Activated effector memory CD4-positive, alpha-beta T cell treated with anti-CD3 and anti-CD28 coated beads, Interleukin-2, amount 50 U/mL, for 16 hours (primary cell): ENCODE measurements at regions not wholly inside any gene's neighbourhood (a gene's known extent, or its start where the extent isn't known, plus 50 kb on each side); places are given as distances from the start of the nearest gene placed in this dataset.
A peak's percentile ranks its signal among the peaks of the same experiment; 100 is the strongest.

Experiments used
- DNase-seq: peaks from one replicate; pipeline ENCODE4 v3.0.0-alpha.2; 2020

DNA sequence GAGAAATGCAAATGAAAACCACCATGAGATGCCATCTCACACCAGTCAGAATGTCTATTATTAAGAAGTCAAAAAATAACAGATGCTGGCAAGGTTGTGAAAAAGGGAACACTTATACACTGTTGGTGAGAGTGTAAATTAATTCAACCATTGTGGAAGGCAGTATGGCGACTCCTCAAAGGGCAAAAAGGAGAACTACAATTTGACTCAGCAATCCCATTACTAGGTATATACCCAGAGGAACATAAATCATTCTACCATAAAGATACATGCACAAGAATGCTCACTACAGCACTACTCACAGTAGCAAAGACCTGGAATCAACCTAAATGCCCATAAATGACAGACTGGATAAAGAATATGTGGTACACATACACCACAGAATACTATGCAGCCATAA is 161.1 kb upstream of the PDGFD start:
- DNase-seq = no peak

DNA sequence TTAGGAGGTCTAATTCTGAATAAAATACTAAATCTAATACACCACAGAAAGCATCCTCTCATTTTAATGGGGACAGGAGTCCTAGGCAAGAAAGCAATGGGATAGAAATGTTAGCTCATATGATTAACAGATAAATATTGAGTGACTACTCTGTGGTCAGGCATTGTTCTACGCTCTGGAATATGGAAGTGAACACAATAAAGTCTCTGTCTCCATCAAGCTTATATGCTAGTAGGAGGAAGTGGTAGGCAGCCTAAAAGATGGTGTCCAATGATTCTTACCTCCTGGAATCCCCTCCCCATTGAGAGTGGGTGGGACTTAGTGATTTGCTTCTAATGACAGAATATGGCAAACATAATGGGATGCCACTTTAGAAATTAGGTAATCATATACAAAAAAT is 160.3 kb upstream of the PDGFD start:
- DNase-seq = no peak

DNA sequence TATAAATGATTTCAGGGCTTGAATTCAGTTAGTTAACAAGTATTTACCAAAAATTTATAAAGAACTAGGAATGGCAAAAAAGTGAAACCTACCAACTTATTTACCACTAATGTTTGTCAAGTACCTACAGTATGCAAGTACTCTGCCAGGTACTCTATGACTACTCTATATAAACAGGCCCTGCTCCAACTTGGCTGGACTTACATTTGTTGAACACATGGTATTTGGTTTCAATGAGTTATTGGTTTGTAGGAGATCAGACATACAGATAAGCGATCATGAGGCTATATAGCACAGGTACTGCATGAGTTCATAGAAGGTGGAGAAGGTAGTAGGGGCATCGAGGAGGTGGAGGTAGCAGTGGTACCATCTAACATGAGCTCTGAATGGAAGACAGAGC is 159.9 kb upstream of the PDGFD start:
- DNase-seq = no peak

DNA sequence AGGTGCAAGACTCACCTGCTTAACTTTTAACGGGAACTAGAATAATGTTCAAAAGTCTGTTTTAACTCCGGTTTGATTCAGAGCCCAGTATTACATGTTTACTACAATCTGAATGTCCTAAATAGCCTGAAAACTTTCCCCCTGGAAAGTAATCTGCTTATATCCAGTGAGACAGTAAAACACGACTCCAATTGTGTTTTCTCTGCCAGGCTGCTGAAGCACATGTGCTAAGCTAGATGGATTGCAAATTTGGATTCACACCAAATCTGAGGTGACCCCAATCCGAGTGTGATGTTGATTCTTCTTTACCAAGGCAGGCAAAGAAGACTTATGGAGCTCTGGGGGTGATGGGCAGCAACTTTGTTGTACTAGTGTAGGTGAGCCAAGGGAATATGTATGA is 158.7 kb upstream of the PDGFD start:
- DNase-seq = no peak

DNA sequence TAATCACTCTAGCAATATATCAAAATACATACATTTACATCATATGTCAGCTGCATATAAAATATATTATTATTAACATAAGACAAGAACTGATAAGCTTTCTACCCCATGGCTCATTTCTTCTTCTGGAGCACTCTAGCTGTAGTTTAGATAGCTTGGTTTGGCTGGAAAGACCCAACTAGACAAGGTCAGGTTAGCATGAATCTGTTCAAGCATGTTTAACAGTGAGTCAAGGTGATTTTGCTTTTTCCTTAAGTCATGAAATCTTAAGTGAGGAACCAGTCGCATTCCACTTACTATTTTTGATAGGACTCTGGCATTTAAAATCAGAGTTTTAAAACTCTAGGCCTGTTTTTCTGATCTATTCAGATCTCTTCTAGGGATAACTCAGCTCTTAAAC is 157.0 kb upstream of the PDGFD start:
- no peak for DNase-seq

DNA sequence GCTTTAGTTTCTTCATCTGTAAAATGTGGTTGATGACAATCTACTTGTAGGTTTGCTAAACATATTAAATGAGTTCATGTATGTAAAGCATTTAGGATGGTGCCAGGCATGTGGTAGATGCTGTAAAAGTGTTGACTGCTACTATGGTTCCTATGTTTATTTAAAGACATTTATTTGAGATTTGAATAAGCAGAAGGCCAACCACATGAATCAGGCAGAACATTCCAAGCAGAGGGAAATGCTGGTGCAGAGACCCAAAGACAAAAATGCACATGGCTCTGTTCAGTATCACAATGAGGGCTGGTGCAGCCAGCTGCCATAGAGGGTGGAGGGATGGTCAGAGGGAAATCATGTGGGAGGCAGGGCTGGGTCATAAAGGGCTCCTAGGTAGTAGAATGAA is 156.2 kb upstream of the PDGFD start:
- DNase-seq = no peak

DNA sequence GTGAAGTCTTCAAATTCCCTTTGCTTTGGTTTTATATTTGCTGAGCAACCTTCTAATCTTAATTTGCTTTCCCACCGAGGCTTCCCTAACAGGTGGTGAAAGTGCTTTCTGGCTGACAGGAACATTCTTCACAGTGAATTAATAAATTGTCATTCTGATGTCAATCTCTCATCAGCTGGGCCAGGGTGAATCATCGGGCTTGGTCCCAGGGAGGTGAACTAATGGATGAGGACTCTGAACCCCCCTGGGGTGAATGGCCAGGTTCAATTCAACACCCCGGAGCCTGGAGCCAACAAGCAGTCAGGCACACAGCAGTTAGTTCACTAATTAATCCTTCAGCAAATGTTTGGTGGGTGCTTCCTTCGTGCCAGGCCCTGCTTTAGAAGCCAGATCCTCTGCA is 155.4 kb upstream of the PDGFD start:
- DNase-seq = no peak

DNA sequence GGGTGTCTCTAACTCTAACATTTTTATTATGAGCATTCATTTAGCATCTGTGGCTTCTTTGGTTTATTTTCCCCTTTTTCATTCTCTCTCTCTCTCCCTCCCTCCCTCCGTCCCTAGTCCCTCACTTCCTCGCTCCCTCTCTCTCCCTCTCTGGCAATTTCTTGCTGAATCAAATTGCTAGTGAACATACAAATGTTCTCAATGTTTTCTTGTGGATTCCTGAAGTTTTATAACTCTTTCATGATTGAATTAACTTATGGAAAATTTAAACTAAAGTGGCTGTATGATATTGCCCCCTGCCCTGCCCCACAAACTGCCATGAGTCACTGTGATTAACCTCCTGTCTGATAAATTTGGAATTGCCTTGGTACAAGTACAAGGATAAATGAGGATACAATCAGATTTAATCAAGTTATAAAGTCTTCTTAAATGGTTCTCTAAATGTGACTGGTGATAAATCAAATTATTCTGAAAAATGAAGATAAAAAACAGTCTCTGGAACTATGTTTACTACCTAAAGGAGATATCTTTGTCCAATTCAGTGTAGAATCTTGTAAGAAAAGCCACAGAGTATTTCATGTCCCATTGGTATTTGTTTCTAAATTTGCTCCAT is 143.0 kb upstream of the PDGFD start:
- DNase-seq = no peak

DNA sequence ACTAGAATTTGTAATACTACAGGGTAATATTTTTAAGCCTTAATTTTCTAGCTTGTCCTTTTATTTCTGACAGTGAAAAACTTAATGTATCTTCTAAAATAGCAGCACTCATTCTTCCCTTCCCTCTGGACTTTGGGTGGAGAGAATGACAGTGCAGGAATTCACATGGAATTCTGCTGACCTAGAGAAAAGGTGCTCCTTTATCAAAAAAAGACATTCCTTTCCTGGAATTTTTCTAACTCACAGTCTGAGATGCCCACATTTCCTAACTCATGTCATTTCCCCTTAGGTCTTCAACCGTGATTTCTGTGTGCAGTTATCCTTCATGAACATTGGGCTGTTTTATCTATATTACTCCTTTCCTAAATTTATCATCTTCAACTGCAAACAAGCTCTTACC is 137.8 kb upstream of the PDGFD start:
- no peak for DNase-seq

DNA sequence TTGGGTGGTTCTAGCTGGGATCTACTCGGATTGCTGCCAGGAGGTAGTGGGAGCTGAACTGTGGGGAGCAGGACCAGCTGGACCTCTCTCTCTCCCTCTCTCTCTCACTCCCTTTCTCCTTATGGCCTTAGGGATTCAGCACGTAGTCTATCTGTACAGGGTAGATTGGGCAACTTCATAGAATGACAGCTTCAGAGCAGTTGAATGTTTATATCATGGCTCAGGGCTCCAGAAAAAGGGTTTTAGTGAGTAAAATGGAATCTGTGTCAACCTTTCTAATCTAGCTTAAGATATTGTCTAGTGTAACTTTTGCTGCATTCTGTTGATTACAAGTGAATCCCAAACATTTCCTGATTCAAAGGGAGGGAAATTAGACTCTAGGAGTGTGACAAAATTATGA is 127.7 kb upstream of the PDGFD start:
- no peak for DNase-seq

DNA sequence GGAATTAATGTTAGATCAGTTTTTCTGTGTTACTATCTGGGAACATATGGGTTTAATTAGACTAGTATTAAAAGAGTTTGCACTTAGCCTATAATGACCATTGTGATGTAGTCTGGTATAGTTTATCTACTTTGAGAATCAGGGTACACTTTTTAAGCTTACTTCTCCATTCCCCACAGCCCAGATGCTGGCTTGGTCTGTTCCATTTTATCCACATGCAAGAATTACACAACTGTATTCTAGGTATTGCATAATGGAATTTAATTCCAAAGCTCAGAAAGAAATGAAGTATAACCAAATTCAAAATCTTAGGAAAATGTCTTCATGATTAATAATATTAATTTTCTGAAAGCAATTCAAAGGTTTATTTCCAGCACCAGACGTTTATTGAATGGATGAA is 122.2 kb upstream of the PDGFD start:
- DNase-seq = no peak

DNA sequence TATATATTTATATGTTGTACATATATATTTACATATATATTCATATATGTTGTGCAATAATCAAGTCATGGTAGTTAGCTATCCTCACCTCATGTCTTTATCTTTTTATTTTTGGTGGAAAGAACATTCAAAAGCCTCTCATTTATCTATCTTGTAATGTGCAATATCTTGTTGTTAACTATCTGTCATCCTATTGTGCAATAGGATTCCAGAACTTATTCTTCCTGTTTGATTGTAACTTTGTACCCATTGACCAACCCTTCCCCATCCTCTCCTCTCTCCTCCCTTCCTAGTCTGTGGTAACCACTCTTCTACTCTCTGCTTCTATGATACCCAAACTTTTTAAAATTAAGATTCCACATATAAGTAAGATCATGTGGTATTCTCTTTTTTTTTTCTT is 115.6 kb upstream of the PDGFD start:
- DNase-seq = no peak

DNA sequence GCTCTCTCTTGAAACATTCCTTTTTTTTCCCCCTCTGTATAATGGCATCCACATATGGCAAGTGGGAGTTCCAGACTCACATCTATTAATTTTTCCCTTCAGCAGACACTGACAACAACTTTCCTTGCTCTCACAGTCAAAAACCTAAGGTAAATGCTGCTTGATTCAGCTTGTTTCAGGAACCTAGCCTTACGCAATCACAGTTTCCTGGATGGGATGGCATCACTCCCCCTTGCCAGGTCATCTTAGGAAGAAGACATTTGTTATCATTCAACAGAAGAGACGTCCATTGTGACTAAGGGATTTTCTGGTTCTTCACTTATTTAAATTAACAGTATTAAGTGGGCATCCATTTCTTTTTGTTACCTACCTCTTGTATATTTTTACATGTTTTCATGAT is 112.0 kb upstream of the PDGFD start:
- DNase-seq = no peak

DNA sequence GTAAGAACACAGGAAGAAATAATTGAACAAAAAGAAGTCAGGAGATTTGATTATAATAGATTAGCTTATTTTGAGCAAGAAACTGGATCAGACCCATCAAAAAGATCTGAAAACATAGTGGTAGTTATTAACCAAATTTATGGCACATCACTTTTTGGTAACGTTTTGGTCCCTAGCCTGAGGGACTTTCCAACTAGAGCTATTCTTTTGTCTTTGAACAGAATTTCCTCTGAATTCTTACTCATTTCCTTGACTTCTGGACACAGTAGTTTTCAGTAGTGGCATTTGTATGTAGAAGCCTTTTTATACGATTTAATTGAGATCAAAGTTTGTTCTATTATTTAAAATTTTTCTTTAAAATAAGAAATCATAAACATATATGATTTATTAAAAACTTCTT is 96.5 kb upstream of the PDGFD start:
- DNase-seq = no peak

DNA sequence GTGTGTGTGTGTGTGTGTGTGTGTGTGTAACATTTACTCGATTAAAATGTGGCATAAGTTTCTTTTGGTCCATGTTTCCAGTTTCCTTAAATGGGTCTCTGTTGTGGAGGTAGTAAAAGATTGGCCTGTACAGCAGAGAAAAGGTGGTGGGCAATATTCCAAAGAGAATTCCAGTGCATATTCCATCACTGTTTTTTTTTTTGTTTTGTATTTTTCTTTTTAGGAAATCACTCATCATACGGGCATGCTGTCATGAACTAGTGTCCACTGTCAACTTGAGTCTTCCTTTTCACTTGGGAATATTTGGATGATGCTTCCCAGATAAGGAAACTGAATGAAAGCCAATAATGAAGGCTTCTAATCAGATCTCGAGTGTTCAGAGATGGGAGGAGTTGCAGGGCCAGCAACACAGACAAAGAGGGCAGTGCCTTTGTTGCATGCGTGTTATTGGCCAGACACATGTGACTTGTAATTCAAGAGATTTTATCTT is 95.2 kb upstream of the PDGFD start:
- no peak for DNase-seq

DNA sequence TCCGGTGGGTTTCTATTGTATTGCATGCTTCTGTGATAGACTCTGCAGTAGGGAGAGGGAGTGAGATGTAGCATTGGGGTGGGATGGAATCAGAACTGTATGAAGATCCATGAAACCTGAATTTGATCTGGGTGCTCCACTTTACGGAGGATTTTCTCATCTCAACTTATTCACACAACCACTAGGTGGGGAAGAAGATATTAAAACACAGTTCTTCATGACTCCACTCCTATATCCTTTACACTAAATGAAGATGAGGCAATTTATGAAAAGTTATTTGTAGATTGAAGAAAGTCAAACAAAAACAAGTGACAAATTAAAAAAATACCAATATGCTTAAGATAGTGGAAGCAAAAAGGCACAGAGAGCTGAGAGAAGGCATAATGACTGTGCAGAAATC is 92.6 kb upstream of the PDGFD start:
- no peak for DNase-seq

DNA sequence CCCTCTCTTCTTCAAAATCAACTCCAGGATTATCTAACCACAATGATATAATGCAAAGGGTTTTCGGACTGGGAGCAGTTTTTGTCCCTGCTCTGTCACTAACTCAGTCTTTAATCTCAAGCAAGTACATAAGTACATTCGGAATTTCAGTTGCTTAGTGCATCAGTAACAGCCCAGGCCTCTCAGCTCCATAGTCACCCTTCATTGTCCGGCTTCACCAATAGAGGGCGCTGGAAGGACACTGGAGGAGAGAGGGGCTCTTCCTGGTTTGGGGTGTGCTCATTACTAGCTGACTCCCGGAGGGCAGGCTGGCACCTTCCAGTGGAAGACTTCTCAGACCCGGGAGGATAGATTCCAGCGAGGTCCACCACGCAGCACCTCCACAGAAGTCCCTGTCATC is 90.4 kb upstream of the PDGFD start:
- DNase-seq = peak; percentile 62

DNA sequence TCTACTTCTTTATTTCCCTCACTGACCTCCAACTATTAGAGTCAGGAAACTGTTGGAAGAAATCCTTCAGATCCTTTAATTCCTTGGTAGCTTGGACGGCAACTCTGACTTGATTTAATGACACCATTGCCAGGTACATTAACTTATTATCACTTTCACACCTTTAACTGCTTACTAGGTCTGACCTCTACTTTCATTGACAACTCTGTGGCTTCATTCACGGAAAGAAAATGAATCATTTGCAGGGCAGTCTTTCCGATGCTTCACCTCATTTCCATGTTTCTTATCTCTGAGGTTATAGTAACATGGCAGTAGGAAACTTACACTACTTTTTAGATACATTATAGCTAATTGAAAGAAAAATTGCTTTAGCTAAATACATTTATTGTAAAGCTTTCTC is 82.6 kb upstream of the PDGFD start:
- no peak for DNase-seq

DNA sequence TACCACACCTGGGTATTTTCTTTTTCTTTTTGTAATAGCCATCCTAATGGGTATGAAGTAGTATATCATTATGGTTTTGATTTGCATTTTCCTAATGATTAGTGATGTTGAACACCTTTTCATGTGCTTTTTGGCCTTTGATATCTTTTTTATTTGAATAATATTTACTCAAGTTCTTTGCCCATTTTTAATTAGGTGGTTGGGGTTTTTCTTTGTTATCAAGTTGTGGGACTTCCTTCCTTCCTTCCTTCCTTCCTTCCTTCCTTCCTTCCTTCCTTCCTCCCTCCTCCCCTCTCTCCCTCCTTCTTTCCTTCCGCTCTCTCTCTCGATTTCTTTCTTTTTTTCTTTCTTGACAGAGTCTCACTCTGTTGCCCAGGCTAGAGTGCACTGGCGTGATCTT is 75.0 kb upstream of the PDGFD start:
- DNase-seq = no peak

DNA sequence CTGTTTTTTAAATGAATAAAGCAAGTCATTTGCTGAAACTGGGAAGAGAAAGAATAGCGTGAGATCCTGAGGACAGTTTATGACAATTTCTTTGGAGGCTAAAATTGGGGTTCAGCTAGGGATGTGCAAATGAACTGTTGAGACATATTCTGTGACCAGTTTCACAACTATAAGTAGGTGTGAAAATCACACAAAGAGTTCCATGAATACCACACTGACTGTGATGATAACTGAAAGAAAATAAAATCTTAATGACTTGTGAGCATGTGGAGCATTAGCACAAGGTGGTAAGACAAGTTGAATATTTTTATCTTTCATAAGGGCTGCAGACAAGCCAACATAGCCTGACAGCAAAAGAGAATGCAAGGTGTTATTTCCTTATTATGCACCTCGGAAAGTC is 61.1 kb upstream of the PDGFD start:
- no peak for DNase-seq

DNA sequence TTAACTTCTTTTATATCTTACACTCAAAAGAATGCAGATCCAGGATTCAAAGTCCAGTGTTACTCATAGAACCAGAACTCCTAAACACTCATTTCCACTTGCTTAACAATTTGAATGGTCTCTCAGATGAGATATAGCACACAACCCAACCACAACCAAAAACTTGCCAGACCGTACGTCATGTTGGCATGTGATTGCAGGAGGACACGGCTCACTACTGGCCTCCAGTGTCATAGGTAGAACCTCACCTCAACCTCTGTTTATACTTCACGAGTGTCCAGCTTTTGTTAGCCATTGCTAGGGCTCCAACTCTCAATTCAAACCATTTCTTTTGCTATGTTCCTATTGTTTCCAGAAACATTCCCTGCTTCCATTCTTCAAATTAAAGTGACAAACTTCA is 58.5 kb upstream of the PDGFD start:
- no peak for DNase-seq

DNA sequence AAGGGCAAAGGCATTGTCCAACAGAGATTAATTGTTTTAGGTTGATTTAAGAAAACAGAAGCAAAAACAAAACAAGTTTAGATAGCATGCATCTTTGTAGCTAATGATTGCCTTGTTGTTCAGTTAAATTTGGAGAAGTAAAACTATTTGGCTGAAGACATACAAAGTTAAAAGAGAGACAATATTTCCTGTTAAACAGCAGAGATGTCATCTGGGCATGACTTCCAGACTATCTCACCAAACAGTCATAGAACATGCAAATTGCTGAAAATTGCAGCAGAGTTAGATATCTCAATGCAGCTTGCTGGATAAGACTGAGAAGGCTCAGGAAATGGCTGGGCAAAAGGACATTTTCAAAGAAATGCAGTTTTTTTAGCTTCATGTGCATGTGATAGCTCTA is 57.5 kb upstream of the PDGFD start:
- no peak for DNase-seq

DNA sequence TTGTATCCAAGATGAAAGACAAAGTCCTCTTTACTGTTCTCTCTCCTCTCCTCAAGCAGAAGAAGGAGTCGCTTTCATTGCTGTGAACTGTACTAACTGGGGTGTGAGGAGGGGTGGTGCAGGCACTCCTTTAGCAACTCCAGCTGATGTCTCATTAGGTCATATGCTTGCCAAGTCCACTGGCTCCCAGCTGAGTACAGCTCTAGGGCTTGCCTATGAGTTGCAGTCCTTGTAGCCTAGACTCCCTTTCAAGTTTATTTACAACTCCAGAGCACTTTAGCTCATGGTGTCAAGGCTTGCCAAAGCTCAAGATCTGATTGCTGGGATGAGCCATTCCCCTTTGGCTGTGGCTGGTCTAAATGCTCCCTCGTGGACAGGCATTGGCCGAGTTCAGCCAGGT is 55.1 kb upstream of the PDGFD start:
- DNase-seq = no peak

DNA sequence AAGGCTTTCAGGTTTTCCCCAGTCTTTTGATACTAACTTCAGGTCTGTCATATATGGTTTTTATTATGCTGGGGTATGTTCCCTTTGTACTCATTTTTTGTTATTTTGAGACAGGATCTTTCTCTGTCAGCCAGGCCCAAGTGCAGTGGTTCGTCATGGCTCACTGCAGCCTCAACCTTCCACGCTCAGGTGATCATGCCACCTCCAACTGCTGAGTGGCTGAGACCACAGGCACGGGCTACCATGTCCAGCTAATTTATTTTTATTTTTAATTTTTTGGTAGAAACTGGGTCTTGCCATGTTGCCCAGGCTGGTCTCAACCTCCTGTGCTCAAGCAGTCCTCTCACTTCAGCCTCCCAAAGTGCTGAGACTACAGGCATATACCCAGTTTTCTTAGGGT is 50.6 kb upstream of the PDGFD start:
- DNase-seq = no peak
